SK-N-SH (cell line): ENCODE measurements at regions not wholly inside any gene's neighbourhood (a gene's known extent, or its start where the extent isn't known, plus 50 kb on each side); places are given as distances from the start of the nearest gene placed in this dataset.

Experiments used
- CHD2 ChIP-seq: fragments of 150-350 bp; IDR thresholded peaks from 2 replicates; pipeline ENCODE4 v1.6.1; 2018; ENCODE audit warnings: low read length; ENCODE audit not compliant: partially characterized antibody
- ELF1 ChIP-seq: IDR thresholded peaks from 2 replicates; pipeline ENCODE4 v1.4.0; 2012
- EP300 ChIP-seq, 2 experiments: IDR thresholded peaks; 2 replicates each; pipeline versions ENCODE4 v1.4.0 to v1.6.1; 2012; ENCODE audit warnings: borderline replicate concordance in 1 of 2, low read depth in 1 of 2, low read length in 1 of 2
- EZH2phosphoT487 ChIP-seq: fragments of 200-600 bp; sonication (generic); IDR thresholded peaks from 2 replicates; pipeline ENCODE4 v1.6.1; 2017; ENCODE audit warnings: low read depth, mixed run types, mild to moderate bottlenecking, antibody characterized with exemption, moderate library complexity, borderline replicate concordance
- FOXM1 ChIP-seq: IDR thresholded peaks from 2 replicates; pipeline ENCODE4 v1.4.0; 2012; ENCODE audit warnings: low read depth, mild to moderate bottlenecking
- GABPA ChIP-seq: IDR thresholded peaks from 2 replicates; pipeline ENCODE4 v1.4.0; 2012; ENCODE audit warnings: low read depth, mild to moderate bottlenecking
- NRF1 ChIP-seq: IDR thresholded peaks from 2 replicates; pipeline ENCODE4 v1.6.1; 2012; ENCODE audit warnings: low read depth, mild to moderate bottlenecking, low read length
- RCOR1 ChIP-seq: fragments of 150-350 bp; IDR thresholded peaks from 2 replicates; pipeline ENCODE4 v1.6.1; 2017; ENCODE audit warnings: antibody characterized with exemption, low read length
- SMC3 ChIP-seq: IDR thresholded peaks from 2 replicates; pipeline ENCODE4 v1.6.1; 2012; ENCODE audit warnings: low read depth, low read length, improper control_type of control experiment
- TAF1 ChIP-seq: IDR thresholded peaks from 2 replicates; pipeline ENCODE4 v1.6.1; 2012; ENCODE audit warnings: low read depth, mild to moderate bottlenecking, low read length, moderate library complexity, borderline replicate concordance
- TEAD4 ChIP-seq: IDR thresholded peaks from 2 replicates; pipeline ENCODE4 v1.4.0; 2012; ENCODE audit warnings: mild to moderate bottlenecking, borderline replicate concordance; ENCODE audit not compliant: insufficient read depth
- TF ChIP-seq, protein P1 (sequence below): fragments of 200-600 bp; sonication (generic); IDR thresholded peaks from 2 replicates; pipeline ENCODE4 v1.6.1; 2017; ENCODE audit warnings: antibody characterized with exemption, mild to moderate bottlenecking, moderate library complexity

DNA sequence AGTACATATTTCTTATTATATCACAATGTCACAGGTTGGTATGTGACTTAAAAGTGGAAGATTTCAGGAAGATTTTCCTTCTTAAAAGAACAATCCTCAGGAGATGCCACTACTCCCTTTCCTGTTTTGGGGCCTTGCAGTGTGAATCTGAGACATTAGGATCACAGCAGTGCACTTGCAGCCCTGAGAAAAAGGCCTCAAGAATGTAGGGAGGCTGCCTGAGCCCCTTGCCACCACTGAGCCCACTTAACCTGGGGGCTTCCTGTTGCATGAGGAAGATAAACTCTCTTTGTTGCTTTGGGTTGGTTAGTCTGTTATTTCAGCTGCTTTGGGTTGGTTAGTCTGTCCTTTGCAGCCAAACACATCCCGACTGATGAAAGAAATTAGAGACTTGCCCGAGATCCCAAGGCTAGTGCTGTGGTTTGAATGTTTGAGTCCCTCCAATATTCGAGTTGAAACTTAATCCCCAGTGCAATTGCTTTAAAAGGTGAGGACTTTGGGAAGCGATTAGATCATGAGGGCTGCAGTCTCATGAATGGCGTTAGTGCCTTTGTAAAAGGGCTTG, 151.3 kb upstream of the SP4 start:
- no peak for TF ChIP-seq NRF1
- TF ChIP-seq, protein P1, sequence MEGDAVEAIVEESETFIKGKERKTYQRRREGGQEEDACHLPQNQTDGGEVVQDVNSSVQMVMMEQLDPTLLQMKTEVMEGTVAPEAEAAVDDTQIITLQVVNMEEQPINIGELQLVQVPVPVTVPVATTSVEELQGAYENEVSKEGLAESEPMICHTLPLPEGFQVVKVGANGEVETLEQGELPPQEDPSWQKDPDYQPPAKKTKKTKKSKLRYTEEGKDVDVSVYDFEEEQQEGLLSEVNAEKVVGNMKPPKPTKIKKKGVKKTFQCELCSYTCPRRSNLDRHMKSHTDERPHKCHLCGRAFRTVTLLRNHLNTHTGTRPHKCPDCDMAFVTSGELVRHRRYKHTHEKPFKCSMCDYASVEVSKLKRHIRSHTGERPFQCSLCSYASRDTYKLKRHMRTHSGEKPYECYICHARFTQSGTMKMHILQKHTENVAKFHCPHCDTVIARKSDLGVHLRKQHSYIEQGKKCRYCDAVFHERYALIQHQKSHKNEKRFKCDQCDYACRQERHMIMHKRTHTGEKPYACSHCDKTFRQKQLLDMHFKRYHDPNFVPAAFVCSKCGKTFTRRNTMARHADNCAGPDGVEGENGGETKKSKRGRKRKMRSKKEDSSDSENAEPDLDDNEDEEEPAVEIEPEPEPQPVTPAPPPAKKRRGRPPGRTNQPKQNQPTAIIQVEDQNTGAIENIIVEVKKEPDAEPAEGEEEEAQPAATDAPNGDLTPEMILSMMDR: no peak
- no peak for TF ChIP-seq FOXM1
- no peak for TF ChIP-seq EZH2phosphoT487
- TF ChIP-seq TEAD4: no peak
- TF ChIP-seq SMC3: no peak
- no peak for TF ChIP-seq CHD2
- no peak for TF ChIP-seq RCOR1
- no peak for TF ChIP-seq TAF1
- no peak for TF ChIP-seq GABPA
- no peak for TF ChIP-seq EP300 (IDR thresholded peaks at IDR 0.05; ENCODE audit: borderline replicate concordance in 1 of 2, low read depth in 1 of 2, low read length in 1 of 2)
- TF ChIP-seq ELF1: no peak
